Prostate gland (tissue), 2 donors: ENCODE measurements at regions not wholly inside any gene's neighbourhood (a gene's known extent, or its start where the extent isn't known, plus 50 kb on each side); places are given as distances from the start of the nearest gene placed in this dataset.

Source experiments
- DNase-seq: peaks from one replicate; pipeline ENCODE4 v3.0.0-alpha.2; 2019; ENCODE audit warnings: low spot score
- H3K27ac ChIP-seq, 2 donors: fragments of 200-600 bp; sonication (generic); 2 replicates each; pipeline ENCODE4 v1.5.1; 2017 to 2019
- H3K27me3 ChIP-seq: fragments of 200-600 bp; sonication (generic); replicated peaks from 2 replicates; pipeline ENCODE4 v1.5.1; 2019; ENCODE audit not compliant: insufficient read depth
- H3K36me3 ChIP-seq, 2 donors: fragments of 200-600 bp; sonication (generic); 1 replicate in 1 of 2; 2 replicates in 1 of 2; pipeline versions ENCODE4 v1.5.1 to v1.8.1; 2017 to 2019
- H3K4me1 ChIP-seq: fragments of 200-600 bp; sonication (generic); replicated peaks from 2 replicates; pipeline ENCODE4 v1.5.1; 2019
- H3K4me3 ChIP-seq, 2 donors: fragments of 200-600 bp; sonication (generic); 2 replicates each; pipeline ENCODE4 v1.5.1; 2017 to 2019
- H3K9me3 ChIP-seq: fragments of 200-600 bp; sonication (generic); 2 replicates; pipeline ENCODE4 v1.5.1; 2017
- CTCF ChIP-seq, 4 experiments: fragments of 200-600 bp in 2 of 4; fragments of 450-650 bp in 2 of 4; sonication (generic) in 2 of 4; IDR thresholded peaks; 1 replicate in 3 of 4; 2 replicates in 1 of 4; pipeline ENCODE4 v1.5.1; 2016 to 2019; ENCODE audit warnings: antibody characterized with exemption in 4 of 4, mild to moderate bottlenecking in 2 of 4, moderate library complexity in 2 of 4
- POLR2A ChIP-seq: fragments of 450-650 bp; IDR thresholded peaks from one replicate; pipeline ENCODE4 v1.6.1; 2016; ENCODE audit warnings: antibody characterized with exemption, mild to moderate bottlenecking
- POLR2AphosphoS5 ChIP-seq: sonication (generic); formaldehyde crosslinking; IDR thresholded peaks from one replicate; pipeline ENCODE4 v1.6.1; 2017; ENCODE audit warnings: antibody characterized with exemption
- WGBS: methylation state at CpG from one replicate; pipeline ENCODE4 v1.1.5; 2018; 5-methylcytosine and 5-hydroxymethylcytosine counted together
- intact Hi-C: fragments of 100-400 bp; cut with DNase I; formaldehyde crosslinking; loops from one replicate; pipeline ENCODE4 v1.14.2; 2022

DNA sequence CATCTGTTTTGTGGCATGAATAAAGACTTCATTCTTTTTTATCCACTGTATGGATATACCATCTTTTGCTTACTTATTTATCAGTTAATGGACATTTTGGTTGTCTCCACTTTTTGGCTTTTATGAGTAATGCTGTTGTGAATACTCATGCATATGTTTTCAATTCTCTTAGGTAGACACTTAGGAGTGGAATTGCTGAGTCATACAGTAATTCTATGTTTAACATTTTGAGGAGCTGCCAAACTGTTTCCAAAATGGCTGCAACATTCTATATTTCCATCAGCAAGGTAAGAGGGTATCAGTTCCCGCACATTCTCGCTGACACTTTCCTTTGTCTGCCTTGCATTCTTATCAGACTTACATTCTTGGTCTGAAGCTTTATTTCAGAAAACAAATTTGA, 191.1 kb downstream of the WNT5A start:
- intact Hi-C loops: no loop called here
- Histone ChIP-seq H3K9me3 (no peaks in the 10 kb centered on the region), H3K36me3 (no peaks in the 10 kb centered on the region), H3K4me1 (peaks cover 8% of the 10 kb centered on the region), H3K27me3 (no peaks in the 10 kb centered on the region), H3K4me3 (no peak overlapping the region), H3K27ac (no peak overlapping the region)
- no peak for DNase-seq
- WGBS: 96% methylated on average over 2 of the region's 2 CpGs
- TF ChIP-seq POLR2AphosphoS5 (no peak), POLR2A (no peak), CTCF (IDR thresholded peaks at IDR 0.05) (no peak)

- 87% methylated on average over 2 of the region's 2 CpGs for WGBS
- Histone ChIP-seq H3K27me3 (no peaks in the 10 kb centered on the region), H3K27ac (no peak overlapping the region), H3K4me3 (no peak overlapping the region), H3K36me3 (no peaks in the 10 kb centered on the region), H3K4me1 (peaks cover 8% of the 10 kb centered on the region), H3K9me3 (no peaks in the 10 kb centered on the region)
- intact Hi-C loops: no loop called here
- DNase-seq: no peak
- TF ChIP-seq CTCF (IDR thresholded peaks at IDR 0.05) (no peak), POLR2AphosphoS5 (no peak), POLR2A (no peak)
Measured at GRCh38 chr3:55294557-55294956, 192.5 kb downstream of the WNT5A start.

DNA sequence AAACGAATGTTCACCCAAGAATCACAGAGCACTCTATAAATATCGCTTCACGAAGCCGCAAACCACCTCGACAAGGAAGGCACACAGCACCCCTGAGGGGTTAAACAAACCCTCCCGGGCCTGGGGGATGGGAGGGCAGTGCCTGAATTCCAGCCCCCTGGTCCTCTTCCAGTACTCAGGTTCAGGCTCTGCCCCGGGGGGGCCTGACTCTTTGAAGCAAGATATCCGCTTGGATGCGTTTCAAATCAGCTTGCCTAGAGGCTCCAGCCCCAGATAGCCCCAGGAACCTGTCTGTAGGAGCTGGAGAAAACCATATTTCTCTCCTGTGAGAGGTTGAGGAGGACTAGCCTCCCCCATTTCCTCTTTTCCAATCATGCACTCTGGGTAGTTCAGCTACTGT, 194.7 kb downstream of the WNT5A start:
- no peak for DNase-seq

DNA sequence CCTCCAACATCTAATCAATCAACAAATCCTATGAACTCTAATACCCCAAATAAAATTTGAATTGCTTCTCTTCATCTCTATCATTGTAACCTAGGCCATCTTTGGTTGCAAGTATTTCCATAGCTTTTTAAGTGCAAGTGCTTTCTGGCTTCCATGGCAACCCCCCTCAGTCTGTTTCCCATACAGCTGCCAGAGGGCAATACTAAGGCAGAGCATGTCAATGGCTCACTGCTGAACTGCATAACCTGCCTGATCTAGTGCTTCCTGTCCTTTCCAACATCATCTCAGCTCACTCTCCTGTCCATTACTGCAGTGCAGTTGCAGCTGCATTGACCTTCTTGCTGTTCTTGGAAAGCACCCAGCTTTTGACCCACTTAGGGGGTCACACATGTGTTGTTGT, 198.4 kb downstream of the WNT5A start:
- intact Hi-C loops: no loop called here

More for the DNA sequence above, 194.7 kb downstream of the WNT5A start:
- Histone ChIP-seq H3K4me1 (peaks cover 8% of the 10 kb centered on the region), H3K27ac (no peak overlapping the region), H3K36me3 (no peaks in the 10 kb centered on the region), H3K27me3 (no peaks in the 10 kb centered on the region), H3K9me3 (no peaks in the 10 kb centered on the region), H3K4me3 (no peak overlapping the region)
- WGBS: 7% methylated on average over 9 of the region's 9 CpGs
- intact Hi-C loops: no loop called here
- TF ChIP-seq POLR2AphosphoS5: peak; percentile 13
- TF ChIP-seq POLR2A: no peak
- no peak for TF ChIP-seq CTCF (IDR thresholded peaks at IDR 0.05)

More for the DNA sequence above, 198.4 kb downstream of the WNT5A start:
- TF ChIP-seq CTCF (IDR thresholded peaks at IDR 0.05) (no peak), POLR2AphosphoS5 (no peak), POLR2A (no peak)
- no peaks in the 10 kb centered on the region for H3K9me3 ChIP-seq
- H3K27ac ChIP-seq: no peak overlapping the region
- H3K27me3 ChIP-seq: no peaks in the 10 kb centered on the region
- H3K4me3 ChIP-seq: no peak overlapping the region
- H3K4me1 ChIP-seq: peaks cover 8% of the 10 kb centered on the region
- DNase-seq: no peak
- H3K36me3 ChIP-seq: no peaks in the 10 kb centered on the region
